ENCODE measurements at regions not wholly inside any gene's neighbourhood (a gene's known extent, or its start where the extent isn't known, plus 50 kb on each side); places are given as distances from the start of the nearest gene placed in this dataset.

DNA sequence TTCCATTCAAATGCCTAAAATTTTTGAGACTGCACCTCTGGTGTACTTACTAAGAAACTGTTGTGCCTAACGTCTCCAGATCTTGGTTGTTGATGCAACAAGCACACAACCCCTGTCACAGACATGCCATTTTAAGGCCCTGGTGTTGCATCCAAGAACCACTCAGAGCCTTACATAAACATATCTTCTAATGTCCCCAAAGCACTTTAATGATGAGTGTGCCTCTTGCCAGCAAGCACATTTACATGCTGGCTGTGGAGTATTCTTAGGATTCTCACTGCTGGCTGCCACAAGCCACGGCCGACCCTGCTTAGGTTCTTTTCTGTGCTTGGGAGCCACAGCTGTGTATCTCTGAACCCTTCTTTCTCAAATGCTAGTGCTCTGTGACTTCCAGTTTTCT lies 201.4 kb downstream of the ADAMTS15 start:
- in situ Hi-C loops (cut with HindIII; ENCODE audit: low pct_unique_long_range_greater_than_20kb, low sequenced_read_pairs), result no loop called here
- no peak for DNase-seq (ENCODE audit: low read depth)

DNA sequence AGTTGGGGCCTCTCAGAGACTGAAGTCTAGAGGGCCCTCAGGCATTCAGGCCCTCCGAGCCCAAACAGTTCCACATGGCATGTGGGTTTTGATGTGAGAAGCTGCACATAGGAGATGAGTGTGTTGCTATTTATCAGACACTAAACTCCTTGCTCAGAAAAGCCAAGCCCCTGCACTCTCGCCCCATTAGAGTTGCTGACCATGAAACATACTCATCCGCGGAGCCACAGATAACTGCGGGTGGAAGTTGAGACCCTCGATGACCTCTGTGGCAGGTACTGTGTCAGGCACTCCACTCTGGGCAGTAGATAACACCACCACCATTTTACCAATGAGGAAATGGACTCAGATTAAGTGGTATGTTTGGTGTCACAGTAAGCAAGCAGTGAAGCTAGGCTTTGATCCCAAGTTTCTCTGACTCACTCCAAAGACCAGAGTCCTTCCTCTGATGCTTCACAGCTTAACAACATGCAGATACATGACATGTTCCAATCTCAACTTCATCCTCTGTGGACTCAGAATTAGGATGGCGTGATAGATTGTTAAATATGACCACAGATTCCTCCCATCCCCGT lies 202.1 kb downstream of the ADAMTS15 start:
- in situ Hi-C loops (cut with HindIII; ENCODE audit: low pct_unique_long_range_greater_than_20kb, low sequenced_read_pairs), result no loop called here
- no peak for DNase-seq (ENCODE audit: low read depth)

DNA sequence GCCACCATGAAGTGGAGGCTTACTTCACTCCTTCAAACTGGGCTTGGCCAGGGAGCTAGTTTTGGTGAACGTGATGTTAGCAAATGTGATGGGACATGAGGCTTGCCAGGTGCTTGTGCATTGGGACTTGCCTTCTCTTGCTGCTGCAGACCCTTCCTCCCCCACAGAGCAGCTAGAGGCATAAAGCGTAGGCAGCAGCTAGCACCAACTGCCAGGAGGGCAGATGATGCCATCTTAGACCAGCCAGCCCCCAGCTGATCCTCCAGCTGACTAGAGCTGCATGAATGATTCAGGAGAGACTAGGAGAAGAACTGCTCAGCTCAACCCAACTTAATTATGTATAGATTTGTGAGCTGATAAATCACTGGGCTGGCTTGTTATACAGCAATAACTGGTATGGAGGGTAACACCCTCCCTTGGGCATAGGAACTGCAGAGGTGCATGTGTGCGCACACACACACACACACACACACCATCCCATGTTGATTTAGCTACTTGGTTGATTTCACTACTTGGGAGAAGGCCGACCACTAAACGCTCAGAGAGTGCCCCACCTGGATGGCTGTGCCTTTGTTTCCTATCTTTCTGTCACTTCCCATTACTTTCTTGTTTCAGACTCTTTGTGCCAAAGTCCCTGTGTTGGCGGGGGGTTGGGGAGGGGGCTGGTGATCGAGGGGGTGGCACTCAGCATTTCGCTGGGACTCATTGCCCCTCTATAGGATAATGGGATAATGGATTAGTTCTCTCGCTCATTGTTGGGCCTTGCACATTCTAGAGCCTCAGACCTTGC lies 202.8 kb downstream of the ADAMTS15 start:
- no peak for DNase-seq (ENCODE audit: low read depth)
- in situ Hi-C loops (cut with HindIII; ENCODE audit: low pct_unique_long_range_greater_than_20kb, low sequenced_read_pairs), result no loop called here

DNA sequence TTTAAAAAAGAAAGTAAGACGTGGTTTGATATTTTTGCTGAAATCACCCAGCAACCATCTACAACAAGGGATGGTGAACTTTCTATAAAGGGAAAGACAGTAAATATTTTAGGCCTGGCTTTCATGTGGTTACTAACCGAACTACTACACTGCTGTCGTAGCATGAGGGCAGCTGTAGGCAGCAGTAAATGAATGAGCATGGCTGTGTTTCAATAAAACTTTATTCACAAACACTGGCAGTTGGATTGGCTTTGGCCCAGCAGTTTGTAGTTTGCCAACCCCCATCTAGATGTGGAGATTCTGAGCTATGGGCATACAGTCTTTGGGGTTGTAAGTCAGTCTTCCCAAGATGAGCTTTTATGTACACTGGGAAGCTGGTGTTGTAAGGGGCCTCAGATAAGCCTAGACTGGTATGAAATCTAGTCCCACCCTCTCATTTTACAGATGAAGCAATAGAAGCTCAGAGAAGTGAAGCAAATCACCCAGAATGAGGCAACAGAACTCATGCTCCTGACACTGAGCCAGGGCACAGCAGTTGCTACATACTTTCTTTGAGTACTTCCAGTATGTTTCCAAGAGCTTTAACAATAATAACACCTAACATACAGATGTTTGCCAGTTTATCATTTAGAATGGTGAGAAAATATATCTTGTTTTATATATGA lies 204.4 kb downstream of the ADAMTS15 start:
- in situ Hi-C loops (cut with HindIII; ENCODE audit: low pct_unique_long_range_greater_than_20kb, low sequenced_read_pairs), result no loop called here
- no peak for DNase-seq (ENCODE audit: low read depth)

DNA sequence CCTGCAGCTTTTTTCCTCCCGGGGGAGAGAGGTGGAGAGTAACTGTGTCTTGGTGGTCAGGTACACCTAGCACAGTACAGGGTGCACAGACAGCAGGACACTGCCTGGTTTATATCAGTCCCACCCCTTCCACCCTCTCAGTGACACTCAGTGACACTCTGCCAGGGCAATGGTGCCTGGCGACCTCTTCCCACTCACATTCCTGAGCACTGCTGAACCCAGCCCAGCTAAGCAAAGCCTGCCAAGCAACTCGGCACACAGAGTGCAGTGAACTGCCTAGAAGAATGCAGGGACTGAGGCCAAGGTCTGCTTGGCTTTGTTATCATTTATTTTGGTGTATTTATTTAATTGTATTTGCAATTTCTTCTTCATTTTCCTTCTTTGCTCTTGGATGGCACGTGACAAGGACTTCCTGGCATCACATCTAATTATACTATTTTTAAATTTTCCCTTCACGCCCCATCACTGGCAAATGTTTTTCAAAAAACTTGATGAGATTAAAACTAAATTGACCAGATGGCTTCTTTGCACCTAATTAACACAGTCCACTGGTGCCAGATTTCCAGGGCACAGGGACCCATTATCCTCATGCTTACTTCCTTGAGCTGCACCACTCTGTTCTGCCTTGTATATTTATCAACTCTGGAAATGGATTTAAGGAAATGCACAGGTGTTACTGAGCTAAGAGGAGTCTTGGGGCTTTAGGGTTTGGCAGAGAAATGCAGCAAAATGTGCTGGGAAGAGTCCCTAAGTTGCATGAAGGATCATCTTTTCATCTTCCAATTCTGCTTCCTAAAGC lies 205.6 kb downstream of the ADAMTS15 start:
- peak; percentile 79 for DNase-seq (ENCODE audit: low read depth)

DNA sequence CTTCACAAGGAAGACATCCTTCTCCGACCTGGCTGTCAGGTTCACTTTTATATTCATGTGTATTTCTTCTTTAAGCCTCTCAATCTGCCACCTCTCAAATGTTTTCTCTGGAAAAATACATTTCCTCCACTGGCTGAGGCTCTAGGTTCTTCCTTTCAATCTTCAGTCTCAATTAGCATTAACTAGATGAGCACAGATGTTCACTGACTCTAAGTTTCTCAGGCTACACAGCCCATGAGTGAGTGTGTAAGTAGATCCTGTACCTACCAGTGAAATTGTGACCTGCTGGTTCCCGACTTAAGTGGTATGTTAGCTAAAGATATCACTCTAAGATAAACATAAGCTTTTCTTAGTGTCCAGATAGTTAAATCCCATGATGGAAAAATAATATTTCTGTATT lies 206.9 kb downstream of the ADAMTS15 start:
- in situ Hi-C loops (cut with HindIII; ENCODE audit: low pct_unique_long_range_greater_than_20kb, low sequenced_read_pairs), result no loop called here
- no peak for DNase-seq (ENCODE audit: low read depth)

More for the DNA sequence above, 205.6 kb downstream of the ADAMTS15 start:
- in situ Hi-C loops (cut with HindIII; ENCODE audit: low pct_unique_long_range_greater_than_20kb, low sequenced_read_pairs), result no loop called here

DNA sequence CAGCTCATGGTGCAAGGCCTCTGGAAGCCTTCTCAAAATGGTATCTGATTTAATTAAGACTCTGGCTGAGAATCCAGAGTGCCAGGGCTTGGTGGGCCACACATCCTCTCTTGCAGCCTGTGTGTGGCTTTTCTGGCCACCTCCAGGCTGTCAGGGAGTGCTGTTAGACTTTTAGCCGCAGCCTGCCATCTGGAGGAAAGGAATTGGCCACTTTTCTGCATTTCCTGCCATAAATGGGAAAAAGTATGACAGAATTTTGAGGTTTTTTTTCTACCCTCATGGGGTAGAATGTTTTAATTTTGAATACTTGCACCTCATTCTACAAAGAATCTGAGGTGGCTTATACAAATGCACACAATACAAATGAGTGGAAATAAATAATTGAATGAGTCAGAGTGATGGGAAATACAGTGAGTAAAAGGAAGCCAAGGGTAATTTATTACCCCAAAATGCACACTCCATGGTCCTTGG lies 218.4 kb downstream of the ADAMTS15 start:
- DNase-seq (ENCODE audit: low read depth), result no peak

DNA sequence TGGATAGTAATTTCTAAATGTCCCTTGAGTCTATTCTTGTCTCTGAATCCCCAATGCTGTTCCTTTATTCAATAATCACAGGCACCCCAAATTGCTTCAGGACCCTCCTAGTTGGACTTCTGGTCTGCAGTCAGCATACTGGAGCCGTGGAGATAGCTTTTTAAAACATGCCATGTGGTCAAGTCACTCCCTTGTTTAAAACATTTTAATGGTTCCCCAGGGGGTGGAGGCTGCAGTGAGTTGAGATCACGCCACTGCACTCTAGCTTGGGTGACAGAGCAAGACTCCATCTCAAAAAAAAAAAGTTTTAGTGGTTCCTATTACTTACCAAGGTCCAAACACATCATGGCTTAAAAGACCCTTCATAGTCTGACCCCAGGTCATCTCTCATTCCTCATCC lies 220.3 kb downstream of the ADAMTS15 start:
- DNase-seq (ENCODE audit: low read depth), result no peak
- in situ Hi-C loops (cut with HindIII; ENCODE audit: low pct_unique_long_range_greater_than_20kb, low sequenced_read_pairs), result no loop called here

More for the DNA sequence above, 218.4 kb downstream of the ADAMTS15 start:
- in situ Hi-C loops (cut with HindIII; ENCODE audit: low pct_unique_long_range_greater_than_20kb, low sequenced_read_pairs), result no loop called here

DNA sequence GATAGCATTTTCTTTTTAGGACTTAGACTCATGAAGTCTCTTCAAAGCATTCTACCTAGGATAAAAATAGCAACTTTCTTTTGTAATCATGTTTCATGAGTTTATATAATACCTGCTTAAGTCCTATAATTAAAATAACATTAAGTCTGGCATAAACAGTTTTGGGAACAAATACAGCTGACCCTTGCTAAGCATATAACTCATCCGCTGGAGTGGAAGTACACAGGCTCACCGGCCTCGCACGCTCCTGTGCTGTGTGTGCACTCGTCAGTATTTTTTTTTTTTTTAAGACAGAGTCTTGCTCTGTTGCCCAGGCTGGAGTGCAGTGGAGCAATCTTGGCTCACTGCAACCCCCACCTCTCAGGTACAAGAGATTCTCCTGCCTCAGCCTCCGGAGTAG lies 221.8 kb downstream of the ADAMTS15 start:
- no peak for DNase-seq (ENCODE audit: low read depth)
- in situ Hi-C loops (cut with HindIII; ENCODE audit: low pct_unique_long_range_greater_than_20kb, low sequenced_read_pairs), result no loop called here

DNA sequence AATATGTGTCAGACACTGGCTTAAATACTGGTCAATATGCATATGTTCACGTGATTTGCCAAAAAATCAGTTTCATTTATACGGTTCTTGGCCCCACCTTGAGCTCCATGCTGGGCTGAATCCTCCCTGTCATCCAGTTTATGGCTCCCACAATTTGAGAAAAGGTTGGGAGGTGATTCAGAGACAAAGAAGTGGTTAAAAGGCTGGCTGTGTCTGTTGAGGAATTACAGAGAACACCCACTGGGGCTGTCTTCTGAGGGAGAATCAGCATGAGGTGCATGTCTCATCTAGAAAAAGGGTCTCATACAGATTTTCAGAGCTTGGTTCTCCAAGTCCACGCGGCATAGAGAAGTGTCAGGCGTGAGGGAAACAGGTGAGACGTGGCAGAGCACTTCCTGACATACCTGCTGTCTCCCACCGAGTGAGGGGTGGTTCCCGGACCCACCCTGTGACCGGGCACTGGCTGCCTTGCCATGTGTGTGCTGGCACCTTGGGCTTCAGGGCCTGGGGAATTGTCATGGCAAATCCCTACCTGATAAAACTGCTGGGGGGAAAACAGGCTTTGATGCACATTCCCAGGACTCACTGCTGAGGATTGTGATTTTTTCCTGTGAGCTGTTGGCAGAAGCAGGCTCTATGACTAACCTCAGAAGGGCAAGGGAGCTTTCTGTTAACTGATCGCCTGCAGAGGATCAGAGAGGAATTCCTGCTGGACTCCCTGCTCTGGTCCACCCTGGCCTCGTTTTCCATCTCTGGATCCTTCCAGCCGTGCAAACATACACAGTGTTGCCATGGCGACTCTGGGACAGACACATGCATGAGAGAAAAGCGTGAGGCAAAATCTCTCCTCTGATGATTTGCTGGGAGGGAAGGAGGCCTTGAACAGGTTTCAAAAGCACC lies 223.6 kb downstream of the ADAMTS15 start:
- peak; percentile 12 for DNase-seq (ENCODE audit: low read depth)
- in situ Hi-C loops (cut with HindIII; ENCODE audit: low pct_unique_long_range_greater_than_20kb, low sequenced_read_pairs), result no loop called here

DNA sequence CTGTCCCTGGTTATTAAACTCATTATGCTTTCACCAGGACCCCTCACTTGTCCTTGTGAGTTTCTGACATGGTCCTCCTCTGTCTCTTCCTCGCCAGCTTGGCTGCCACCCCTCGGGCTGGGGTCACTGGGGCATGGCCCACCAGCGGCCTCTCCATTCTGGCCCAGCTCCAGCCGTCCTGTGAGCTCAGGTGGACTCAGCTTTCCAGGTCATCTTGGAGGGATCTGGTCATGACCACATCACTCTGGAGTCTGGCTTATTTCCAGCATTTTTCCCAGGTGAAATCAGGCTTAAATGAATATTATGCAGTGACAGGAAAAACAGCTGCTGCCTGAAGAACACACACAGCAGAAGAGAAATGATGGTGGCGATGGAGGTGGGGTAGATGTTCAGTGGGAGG lies 224.5 kb downstream of the ADAMTS15 start:
- in situ Hi-C loops (cut with HindIII; ENCODE audit: low pct_unique_long_range_greater_than_20kb, low sequenced_read_pairs), result no loop called here
- peak; percentile 20 for DNase-seq (ENCODE audit: low read depth)

DNA sequence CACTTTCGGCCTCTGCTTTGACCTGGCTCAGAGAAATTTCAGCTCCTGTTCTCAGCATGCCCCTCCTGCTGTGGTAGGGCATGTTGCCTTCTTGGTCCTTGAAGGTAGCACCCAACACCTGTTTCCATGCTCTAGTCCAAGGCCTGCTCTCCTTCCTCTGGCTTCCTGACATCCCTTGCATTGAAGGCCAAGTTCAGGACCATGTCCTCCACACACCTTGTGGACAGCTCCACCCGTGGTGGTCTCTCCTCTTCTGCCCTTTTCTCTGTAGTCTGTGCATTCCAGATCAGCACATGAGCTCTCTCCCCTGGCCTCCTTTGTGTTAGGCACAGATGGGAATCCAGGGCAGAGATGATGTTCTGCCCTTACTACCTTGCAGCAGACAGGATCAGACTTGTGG lies 225.3 kb downstream of the ADAMTS15 start:
- in situ Hi-C loops (cut with HindIII; ENCODE audit: low pct_unique_long_range_greater_than_20kb, low sequenced_read_pairs), result no loop called here

DNA sequence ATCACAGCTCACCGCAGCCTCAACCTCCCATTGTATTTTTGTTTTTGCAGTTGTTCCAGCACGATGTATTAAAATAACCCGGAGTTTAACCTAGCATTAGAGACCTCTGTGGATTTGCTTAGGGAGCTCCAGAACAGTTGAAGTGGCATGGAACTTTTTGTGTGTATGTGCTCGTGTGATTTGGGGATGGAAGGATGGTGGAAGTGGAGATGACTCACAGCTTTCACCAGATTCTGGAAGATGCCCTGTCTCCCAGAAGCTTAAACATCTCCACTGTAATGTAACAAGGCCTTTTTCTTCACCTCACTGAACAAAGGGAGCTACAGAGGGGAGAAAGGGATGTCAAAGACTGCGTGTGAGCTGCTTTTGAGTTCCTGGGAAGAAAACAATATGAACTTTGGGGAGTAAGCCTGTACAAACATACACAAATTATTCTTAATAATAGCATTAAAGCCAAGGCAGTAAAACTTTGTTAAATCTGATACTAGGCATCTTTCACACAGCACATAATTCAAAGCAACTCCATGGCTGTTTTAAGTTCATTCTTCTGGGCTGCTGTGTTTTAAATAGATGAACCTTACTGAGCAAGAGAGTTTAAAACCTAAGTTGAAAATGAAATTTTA lies 226.4 kb downstream of the ADAMTS15 start:
- no peak for DNase-seq (ENCODE audit: low read depth)
- in situ Hi-C loops (cut with HindIII; ENCODE audit: low pct_unique_long_range_greater_than_20kb, low sequenced_read_pairs), result no loop called here

More for the DNA sequence above, 225.3 kb downstream of the ADAMTS15 start:
- no peak for DNase-seq (ENCODE audit: low read depth)

DNA sequence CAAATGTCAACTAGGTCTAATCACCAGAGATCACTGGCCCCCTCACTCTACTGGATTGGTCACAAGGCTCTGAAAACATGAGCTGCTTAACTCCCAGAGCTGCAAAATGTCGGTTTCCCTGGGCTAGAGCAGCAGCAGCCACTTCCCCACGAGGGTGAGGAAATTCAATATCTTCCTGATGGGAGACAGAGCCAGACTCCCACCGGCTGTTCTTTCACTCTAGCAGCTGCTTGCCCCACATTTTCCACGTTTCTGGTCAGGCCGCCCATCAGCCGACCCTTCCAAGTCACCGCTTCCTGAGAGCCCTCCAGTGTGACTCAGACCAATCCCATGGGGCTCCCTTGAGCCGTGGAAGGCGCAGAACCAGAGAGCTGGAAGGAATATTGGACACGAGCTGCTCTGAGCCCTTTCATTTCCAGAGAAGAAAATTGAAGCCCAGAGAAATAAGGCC lies 227.0 kb downstream of the ADAMTS15 start:
- DNase-seq (ENCODE audit: low read depth), result no peak
- in situ Hi-C loops (cut with HindIII; ENCODE audit: low pct_unique_long_range_greater_than_20kb, low sequenced_read_pairs), result no loop called here

DNA sequence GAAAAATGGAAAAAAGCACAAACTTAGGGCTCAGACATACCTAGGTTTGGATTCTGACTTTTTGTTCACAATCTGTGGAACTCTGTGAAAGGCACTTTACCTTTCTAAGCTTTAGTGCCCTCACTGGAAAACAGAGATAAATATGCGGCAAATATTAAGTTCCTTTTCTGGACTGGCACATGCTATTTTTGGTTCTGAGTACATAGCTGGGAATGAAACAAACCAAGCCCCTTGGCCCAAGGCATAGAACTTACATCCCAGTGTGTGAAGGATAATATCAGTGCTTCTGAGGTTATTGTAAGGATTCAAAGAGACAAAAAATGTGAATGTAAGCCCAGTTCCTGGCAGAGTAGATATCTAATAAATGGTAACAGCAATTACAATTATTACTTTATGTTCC lies 227.5 kb downstream of the ADAMTS15 start:
- in situ Hi-C loops (cut with HindIII; ENCODE audit: low pct_unique_long_range_greater_than_20kb, low sequenced_read_pairs), result no loop called here
- no peak for DNase-seq (ENCODE audit: low read depth)

DNA sequence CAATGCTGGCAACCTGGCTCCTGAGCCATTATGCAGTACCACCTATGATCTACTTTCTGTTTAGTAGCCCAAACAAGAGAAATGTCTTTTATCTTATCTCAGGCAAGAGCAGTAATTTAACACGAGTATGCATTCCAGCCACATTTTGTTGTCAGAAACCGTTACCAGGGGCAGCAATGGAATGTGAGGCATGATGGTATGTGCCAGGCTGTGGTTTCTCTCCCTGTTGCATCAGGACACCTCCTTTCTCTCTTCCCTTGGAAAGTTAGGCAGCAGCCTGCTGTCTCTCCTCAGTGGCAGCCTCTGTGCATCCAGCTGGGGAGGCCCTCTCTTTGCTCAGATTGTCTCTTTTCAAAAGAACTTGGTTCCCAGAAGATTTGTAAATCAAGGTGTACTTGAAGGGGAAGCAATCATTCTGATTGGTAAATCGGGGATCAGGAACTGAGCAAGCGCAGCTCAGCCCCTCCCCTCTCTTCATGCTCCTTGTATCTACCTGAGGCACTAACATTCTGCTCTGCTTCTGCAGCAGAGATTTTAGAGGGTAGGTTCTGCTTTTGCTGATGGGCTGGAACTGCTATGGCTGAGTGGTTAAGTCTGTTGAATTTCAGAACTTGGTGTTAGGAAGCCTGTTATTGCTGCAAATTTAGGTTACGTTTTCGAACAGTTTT lies 229.2 kb downstream of the ADAMTS15 start:
- peak; percentile 74 for DNase-seq (ENCODE audit: low read depth)
- in situ Hi-C loops (cut with HindIII; ENCODE audit: low pct_unique_long_range_greater_than_20kb, low sequenced_read_pairs), result no loop called here

DNA sequence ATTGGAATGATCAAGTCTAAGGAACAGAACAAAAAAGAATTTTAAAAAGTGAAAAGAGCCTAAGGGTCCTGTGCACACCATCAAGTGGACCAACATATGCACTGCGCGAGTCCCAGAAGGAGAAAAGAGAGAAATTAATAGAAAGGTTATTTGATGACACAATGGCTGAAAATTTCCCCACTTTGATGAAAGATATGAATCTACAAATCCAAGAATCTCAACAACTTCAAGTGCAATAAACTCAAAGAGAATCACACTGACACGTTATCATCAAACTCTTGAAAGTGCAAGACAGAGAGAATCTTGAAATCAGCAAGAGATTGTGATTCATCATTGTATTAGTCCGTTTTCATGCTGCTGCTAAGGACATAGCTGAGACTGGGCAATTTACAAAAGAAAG lies 230.8 kb downstream of the ADAMTS15 start:
- in situ Hi-C loops (cut with HindIII; ENCODE audit: low pct_unique_long_range_greater_than_20kb, low sequenced_read_pairs), result no loop called here
- DNase-seq (ENCODE audit: low read depth), result no peak

Measured in Caki2 (cell line).